GM23338 (cell line): ENCODE measurements at regions not wholly inside any gene's neighbourhood (a gene's known extent, or its start where the extent isn't known, plus 50 kb on each side); places are given as distances from the start of the nearest gene placed in this dataset.

ENCODE experiments used
- ATAC-seq: fragments of 200-7000 bp; cut with Tn5 transposase; 3 replicates; pipeline ENCODE4 v1.9.1; 2020
- DNase-seq: peaks from one replicate; pipeline ENCODE4 v3.0.0-alpha.2; 2015; ENCODE audit warnings: low spot score
- H2AFZ ChIP-seq: fragments of 200-600 bp; sonication (generic); 2 replicates; pipeline ENCODE4 v1.8.0; 2016; ENCODE audit warnings: antibody characterized with exemption, mild to moderate bottlenecking, moderate library complexity
- H3F3A ChIP-seq: fragments of 200-600 bp; sonication (generic); replicated peaks from 2 replicates; pipeline ENCODE4 v1.8.0; 2017; ENCODE audit warnings: antibody characterized with exemption, mixed run types, low read depth
- H3K27ac ChIP-seq: fragments of 200-600 bp; sonication (generic); 2 replicates; pipeline ENCODE4 v1.6.1; 2016; ENCODE audit warnings: low read depth
- H3K27me3 ChIP-seq: fragments of 200-600 bp; sonication (generic); 2 replicates; pipeline ENCODE4 v1.8.0; 2016; ENCODE audit warnings: mild to moderate bottlenecking, mixed run types, moderate library complexity; ENCODE audit not compliant: insufficient read depth
- H3K36me3 ChIP-seq: fragments of 200-600 bp; sonication (generic); 2 replicates; pipeline ENCODE4 v1.8.0; 2016; ENCODE audit warnings: mild to moderate bottlenecking; ENCODE audit not compliant: insufficient read depth
- H3K4me1 ChIP-seq: fragments of 200-600 bp; sonication (generic); 2 replicates; pipeline ENCODE4 v1.8.0; 2016; ENCODE audit warnings: mild to moderate bottlenecking, moderate library complexity; ENCODE audit not compliant: insufficient read depth
- H3K4me2 ChIP-seq: fragments of 200-600 bp; sonication (generic); 2 replicates; pipeline ENCODE4 v1.7.1; 2017; ENCODE audit warnings: mixed run types
- H3K4me3 ChIP-seq: fragments of 200-600 bp; sonication (generic); 2 replicates; pipeline ENCODE4 v1.6.1; 2016; ENCODE audit warnings: mixed run types
- H3K79me2 ChIP-seq: fragments of 200-600 bp; sonication (generic); replicated peaks from 2 replicates; pipeline ENCODE4 v1.8.0; 2017; ENCODE audit warnings: mild to moderate bottlenecking; ENCODE audit not compliant: insufficient read depth
- H3K9me2 ChIP-seq: fragments of 200-600 bp; sonication (generic); 2 replicates; pipeline ENCODE4 v1.8.0; 2017; ENCODE audit not compliant: insufficient read depth
- H4K20me1 ChIP-seq: fragments of 200-600 bp; sonication (generic); replicated peaks from 2 replicates; pipeline ENCODE4 v1.8.0; 2017; ENCODE audit warnings: mild to moderate bottlenecking; ENCODE audit not compliant: insufficient read depth
- H3K27ac Mint-ChIP-seq: 2 replicates; pipeline ENCODE4 v1.8.0; 2020; ENCODE audit warnings: inconsistent platforms, mild to moderate bottlenecking, moderate library complexity, mixed read lengths
- H3K27me3 Mint-ChIP-seq: 3 replicates; pipeline ENCODE4 v1.8.0; 2022; ENCODE audit warnings: low read depth, mild to moderate bottlenecking, moderate library complexity, mixed read lengths, inconsistent platforms; ENCODE audit not compliant: insufficient read depth, poor library complexity
- H3K36me3 Mint-ChIP-seq: 3 replicates; pipeline ENCODE4 v1.8.0; 2021; ENCODE audit warnings: low read depth, mild to moderate bottlenecking, inconsistent platforms, moderate library complexity, mixed read lengths
- H3K4me1 Mint-ChIP-seq: 3 replicates; pipeline ENCODE4 v1.8.0; 2020; ENCODE audit warnings: mild to moderate bottlenecking, inconsistent platforms, mixed read lengths
- H3K4me3 Mint-ChIP-seq: 3 replicates; pipeline ENCODE4 v1.8.0; 2021; ENCODE audit warnings: moderate library complexity, mild to moderate bottlenecking, inconsistent platforms, mixed read lengths
- H3K9me3 Mint-ChIP-seq: 3 replicates; pipeline ENCODE4 v1.8.0; 2020; ENCODE audit warnings: moderate library complexity, mild to moderate bottlenecking, inconsistent platforms, mixed read lengths
- CREB1 ChIP-seq: fragments of 250-450 bp; sonication (Bioruptor Pico); IDR thresholded peaks from 2 replicates; pipeline ENCODE4 v1.5.0; 2020; ENCODE audit warnings: low read depth, mild to moderate bottlenecking, moderate library complexity
- EZH2phosphoT487 ChIP-seq: fragments of 200-600 bp; sonication (generic); IDR thresholded peaks from one replicate; pipeline ENCODE4 v1.8.1; 2018; ENCODE audit warnings: antibody characterized with exemption; ENCODE audit not compliant: unreplicated experiment
- NANOG ChIP-seq: IDR thresholded peaks from 2 replicates; pipeline ENCODE4 v1.6.1; 2016; ENCODE audit warnings: antibody characterized with exemption, borderline replicate concordance
- POLR2AphosphoS5 ChIP-seq: IDR thresholded peaks from 2 replicates; pipeline ENCODE4 v1.6.1; 2016; ENCODE audit warnings: antibody characterized with exemption, low read depth
- ZNF114 ChIP-seq: fragments of 250-450 bp; sonication (Bioruptor Pico); IDR thresholded peaks from 2 replicates; pipeline ENCODE4 v1.5.0; 2020; ENCODE audit warnings: mild to moderate bottlenecking, moderate library complexity
- ZNF331 ChIP-seq: fragments of 250-450 bp; sonication (Bioruptor Pico); IDR thresholded peaks from 2 replicates; pipeline ENCODE4 v1.5.0; 2020; ENCODE audit warnings: low read depth, mild to moderate bottlenecking, moderate library complexity
- TF ChIP-seq, protein P1 (sequence below): IDR thresholded peaks from one replicate; pipeline ENCODE4 v1.6.1; 2018; ENCODE audit warnings: antibody characterized with exemption; ENCODE audit not compliant: unreplicated experiment
- TF ChIP-seq, protein P2 (sequence below): IDR thresholded peaks from 2 replicates; pipeline ENCODE4 v1.6.1; 2016; ENCODE audit warnings: antibody characterized with exemption
- TF ChIP-seq, protein P3 (sequence below): fragments of 250-450 bp; sonication (Bioruptor Pico); IDR thresholded peaks from 2 replicates; pipeline ENCODE4 v1.5.0; 2020; ENCODE audit warnings: mild to moderate bottlenecking, moderate library complexity
- TF ChIP-seq, protein P4 (sequence below), 2 experiments: fragments of 200-600 bp in 1 of 2; sonication (generic) in 1 of 2; conservative IDR thresholded peaks; 2 replicates each; pipeline versions ENCODE4 v1.5.1 to v1.6.1; 2016 to 2017; ENCODE audit warnings: antibody characterized with exemption in 2 of 2, low read depth in 2 of 2, mild to moderate bottlenecking in 2 of 2, moderate library complexity in 1 of 2

DNA sequence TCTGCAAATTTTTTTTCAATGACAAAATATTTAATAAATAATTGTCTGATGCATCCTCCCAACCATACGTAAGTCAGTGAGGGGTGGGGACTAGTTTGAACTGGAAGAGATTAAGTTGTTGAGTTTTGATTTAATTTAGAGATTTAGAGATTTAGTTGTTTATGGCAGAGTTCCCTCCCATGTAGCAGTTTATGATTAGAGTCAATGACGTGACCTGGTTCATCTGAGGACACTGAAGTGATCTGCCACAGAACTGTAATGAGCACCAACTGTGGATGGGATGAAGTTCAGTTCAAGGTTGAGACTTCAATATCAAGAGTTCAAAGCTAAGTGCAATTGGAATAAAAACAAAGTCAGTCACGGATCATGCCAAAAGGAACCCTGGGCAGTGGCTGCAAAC is 609.3 kb downstream of the NOVA1 start (continued):
- TF ChIP-seq, protein P1, sequence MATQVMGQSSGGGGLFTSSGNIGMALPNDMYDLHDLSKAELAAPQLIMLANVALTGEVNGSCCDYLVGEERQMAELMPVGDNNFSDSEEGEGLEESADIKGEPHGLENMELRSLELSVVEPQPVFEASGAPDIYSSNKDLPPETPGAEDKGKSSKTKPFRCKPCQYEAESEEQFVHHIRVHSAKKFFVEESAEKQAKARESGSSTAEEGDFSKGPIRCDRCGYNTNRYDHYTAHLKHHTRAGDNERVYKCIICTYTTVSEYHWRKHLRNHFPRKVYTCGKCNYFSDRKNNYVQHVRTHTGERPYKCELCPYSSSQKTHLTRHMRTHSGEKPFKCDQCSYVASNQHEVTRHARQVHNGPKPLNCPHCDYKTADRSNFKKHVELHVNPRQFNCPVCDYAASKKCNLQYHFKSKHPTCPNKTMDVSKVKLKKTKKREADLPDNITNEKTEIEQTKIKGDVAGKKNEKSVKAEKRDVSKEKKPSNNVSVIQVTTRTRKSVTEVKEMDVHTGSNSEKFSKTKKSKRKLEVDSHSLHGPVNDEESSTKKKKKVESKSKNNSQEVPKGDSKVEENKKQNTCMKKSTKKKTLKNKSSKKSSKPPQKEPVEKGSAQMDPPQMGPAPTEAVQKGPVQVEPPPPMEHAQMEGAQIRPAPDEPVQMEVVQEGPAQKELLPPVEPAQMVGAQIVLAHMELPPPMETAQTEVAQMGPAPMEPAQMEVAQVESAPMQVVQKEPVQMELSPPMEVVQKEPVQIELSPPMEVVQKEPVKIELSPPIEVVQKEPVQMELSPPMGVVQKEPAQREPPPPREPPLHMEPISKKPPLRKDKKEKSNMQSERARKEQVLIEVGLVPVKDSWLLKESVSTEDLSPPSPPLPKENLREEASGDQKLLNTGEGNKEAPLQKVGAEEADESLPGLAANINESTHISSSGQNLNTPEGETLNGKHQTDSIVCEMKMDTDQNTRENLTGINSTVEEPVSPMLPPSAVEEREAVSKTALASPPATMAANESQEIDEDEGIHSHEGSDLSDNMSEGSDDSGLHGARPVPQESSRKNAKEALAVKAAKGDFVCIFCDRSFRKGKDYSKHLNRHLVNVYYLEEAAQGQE, result no peak
- TF ChIP-seq CREB1 (CRISPR knock-in tag), result no peak
- no peak for TF ChIP-seq ZNF331
- TF ChIP-seq, protein P2, sequence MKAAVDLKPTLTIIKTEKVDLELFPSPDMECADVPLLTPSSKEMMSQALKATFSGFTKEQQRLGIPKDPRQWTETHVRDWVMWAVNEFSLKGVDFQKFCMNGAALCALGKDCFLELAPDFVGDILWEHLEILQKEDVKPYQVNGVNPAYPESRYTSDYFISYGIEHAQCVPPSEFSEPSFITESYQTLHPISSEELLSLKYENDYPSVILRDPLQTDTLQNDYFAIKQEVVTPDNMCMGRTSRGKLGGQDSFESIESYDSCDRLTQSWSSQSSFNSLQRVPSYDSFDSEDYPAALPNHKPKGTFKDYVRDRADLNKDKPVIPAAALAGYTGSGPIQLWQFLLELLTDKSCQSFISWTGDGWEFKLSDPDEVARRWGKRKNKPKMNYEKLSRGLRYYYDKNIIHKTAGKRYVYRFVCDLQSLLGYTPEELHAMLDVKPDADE, result no peak
- no peak for TF ChIP-seq ZNF114 (CRISPR knock-in tag)
- no peak for TF ChIP-seq NANOG
- TF ChIP-seq EZH2phosphoT487, result no peak

DNA sequence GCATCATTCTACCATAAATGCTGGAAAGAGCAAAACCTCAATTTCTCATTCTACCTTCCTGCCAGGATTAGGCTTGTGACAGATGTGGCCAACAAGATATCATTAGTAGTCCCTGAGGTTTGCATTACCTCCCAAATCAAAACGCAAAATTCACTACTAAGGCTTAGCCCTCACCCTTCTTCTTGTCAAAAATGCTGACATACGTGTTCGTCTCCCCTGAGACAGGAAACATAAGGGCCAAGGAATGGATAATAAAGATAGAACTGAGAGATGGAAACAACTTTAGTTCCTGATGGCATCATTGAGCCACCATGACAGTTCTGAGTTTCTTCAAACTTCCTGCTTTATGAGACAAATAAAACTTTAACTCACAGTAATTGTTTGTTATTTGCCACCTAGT is 642.1 kb downstream of the NOVA1 start:
- peaks cover 2% of the 10 kb centered on the region for H3K27me3 Mint-ChIP-seq
- no peak overlapping the region for H3K4me3 Mint-ChIP-seq
- no peaks in the 10 kb centered on the region for H3K9me3 Mint-ChIP-seq
- no peak for DNase-seq
- H3F3A ChIP-seq, result no peaks in the 10 kb centered on the region
- H2AFZ ChIP-seq, result no peak overlapping the region
- peaks cover 7% of the 10 kb centered on the region; the same call in 1 of the 2 replicates for H3K9me2 ChIP-seq
- H3K36me3 ChIP-seq, result no peaks in the 10 kb centered on the region
- no peaks in the 10 kb centered on the region for H3K79me2 ChIP-seq
- no peak overlapping the region for H3K27ac Mint-ChIP-seq
- no peaks in the 10 kb centered on the region for H3K36me3 Mint-ChIP-seq
- H3K27me3 ChIP-seq, result no peaks in the 10 kb centered on the region
- H3K27ac ChIP-seq, result no peak overlapping the region
- H3K4me3 ChIP-seq, result no peak overlapping the region
- no peaks in the 10 kb centered on the region for H3K4me1 Mint-ChIP-seq
- H3K4me1 ChIP-seq, result no peaks in the 10 kb centered on the region
- no peak for TF ChIP-seq ZNF331
- TF ChIP-seq, protein P3, sequence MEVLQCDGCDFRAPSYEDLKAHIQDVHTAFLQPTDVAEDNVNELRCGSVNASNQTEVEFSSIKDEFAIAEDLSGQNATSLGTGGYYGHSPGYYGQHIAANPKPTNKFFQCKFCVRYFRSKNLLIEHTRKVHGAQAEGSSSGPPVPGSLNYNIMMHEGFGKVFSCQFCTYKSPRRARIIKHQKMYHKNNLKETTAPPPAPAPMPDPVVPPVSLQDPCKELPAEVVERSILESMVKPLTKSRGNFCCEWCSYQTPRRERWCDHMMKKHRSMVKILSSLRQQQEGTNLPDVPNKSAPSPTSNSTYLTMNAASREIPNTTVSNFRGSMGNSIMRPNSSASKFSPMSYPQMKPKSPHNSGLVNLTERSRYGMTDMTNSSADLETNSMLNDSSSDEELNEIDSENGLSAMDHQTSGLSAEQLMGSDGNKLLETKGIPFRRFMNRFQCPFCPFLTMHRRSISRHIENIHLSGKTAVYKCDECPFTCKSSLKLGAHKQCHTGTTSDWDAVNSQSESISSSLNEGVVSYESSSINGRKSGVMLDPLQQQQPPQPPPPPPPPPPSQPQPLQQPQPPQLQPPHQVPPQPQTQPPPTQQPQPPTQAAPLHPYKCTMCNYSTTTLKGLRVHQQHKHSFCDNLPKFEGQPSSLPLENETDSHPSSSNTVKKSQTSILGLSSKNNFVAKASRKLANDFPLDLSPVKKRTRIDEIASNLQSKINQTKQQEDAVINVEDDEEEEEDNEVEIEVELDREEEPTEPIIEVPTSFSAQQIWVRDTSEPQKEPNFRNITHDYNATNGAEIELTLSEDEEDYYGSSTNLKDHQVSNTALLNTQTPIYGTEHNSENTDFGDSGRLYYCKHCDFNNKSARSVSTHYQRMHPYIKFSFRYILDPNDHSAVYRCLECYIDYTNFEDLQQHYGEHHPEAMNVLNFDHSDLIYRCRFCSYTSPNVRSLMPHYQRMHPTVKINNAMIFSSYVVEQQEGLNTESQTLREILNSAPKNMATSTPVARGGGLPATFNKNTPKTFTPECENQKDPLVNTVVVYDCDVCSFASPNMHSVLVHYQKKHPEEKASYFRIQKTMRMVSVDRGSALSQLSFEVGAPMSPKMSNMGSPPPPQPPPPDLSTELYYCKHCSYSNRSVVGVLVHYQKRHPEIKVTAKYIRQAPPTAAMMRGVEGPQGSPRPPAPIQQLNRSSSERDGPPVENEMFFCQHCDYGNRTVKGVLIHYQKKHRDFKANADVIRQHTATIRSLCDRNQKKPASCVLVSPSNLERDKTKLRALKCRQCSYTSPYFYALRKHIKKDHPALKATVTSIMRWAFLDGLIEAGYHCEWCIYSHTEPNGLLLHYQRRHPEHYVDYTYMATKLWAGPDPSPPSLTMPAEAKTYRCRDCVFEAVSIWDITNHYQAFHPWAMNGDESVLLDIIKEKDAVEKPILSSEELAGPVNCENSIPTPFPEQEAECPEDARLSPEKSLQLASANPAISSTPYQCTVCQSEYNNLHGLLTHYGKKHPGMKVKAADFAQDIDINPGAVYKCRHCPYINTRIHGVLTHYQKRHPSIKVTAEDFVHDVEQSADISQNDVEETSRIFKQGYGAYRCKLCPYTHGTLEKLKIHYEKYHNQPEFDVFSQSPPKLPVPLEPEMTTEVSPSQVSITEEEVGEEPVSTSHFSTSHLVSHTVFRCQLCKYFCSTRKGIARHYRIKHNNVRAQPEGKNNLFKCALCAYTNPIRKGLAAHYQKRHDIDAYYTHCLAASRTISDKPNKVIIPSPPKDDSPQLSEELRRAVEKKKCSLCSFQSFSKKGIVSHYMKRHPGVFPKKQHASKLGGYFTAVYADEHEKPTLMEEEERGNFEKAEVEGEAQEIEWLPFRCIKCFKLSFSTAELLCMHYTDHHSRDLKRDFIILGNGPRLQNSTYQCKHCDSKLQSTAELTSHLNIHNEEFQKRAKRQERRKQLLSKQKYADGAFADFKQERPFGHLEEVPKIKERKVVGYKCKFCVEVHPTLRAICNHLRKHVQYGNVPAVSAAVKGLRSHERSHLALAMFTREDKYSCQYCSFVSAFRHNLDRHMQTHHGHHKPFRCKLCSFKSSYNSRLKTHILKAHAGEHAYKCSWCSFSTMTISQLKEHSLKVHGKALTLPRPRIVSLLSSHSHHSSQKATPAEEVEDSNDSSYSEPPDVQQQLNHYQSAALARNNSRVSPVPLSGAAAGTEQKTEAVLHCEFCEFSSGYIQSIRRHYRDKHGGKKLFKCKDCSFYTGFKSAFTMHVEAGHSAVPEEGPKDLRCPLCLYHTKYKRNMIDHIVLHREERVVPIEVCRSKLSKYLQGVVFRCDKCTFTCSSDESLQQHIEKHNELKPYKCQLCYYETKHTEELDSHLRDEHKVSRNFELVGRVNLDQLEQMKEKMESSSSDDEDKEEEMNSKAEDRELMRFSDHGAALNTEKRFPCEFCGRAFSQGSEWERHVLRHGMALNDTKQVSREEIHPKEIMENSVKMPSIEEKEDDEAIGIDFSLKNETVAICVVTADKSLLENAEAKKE (CRISPR knock-in tag), result no peak
- no peak for TF ChIP-seq ZNF114 (CRISPR knock-in tag)
- TF ChIP-seq, protein P4, sequence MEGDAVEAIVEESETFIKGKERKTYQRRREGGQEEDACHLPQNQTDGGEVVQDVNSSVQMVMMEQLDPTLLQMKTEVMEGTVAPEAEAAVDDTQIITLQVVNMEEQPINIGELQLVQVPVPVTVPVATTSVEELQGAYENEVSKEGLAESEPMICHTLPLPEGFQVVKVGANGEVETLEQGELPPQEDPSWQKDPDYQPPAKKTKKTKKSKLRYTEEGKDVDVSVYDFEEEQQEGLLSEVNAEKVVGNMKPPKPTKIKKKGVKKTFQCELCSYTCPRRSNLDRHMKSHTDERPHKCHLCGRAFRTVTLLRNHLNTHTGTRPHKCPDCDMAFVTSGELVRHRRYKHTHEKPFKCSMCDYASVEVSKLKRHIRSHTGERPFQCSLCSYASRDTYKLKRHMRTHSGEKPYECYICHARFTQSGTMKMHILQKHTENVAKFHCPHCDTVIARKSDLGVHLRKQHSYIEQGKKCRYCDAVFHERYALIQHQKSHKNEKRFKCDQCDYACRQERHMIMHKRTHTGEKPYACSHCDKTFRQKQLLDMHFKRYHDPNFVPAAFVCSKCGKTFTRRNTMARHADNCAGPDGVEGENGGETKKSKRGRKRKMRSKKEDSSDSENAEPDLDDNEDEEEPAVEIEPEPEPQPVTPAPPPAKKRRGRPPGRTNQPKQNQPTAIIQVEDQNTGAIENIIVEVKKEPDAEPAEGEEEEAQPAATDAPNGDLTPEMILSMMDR (conservative IDR thresholded peaks at IDR 0.05; ENCODE audit: low read depth in 2 of 2), result no peak
- no peak for TF ChIP-seq POLR2AphosphoS5
- H4K20me1 ChIP-seq, result no peaks in the 10 kb centered on the region; the same call in 1 of the 2 replicates
- H3K4me2 ChIP-seq, result no peak overlapping the region
- no peak for ATAC-seq
